ENCODE measurements at regions not wholly inside any gene's neighbourhood (a gene's known extent, or its start where the extent isn't known, plus 50 kb on each side); places are given as distances from the start of the nearest gene placed in this dataset.
"Not testable (repeated sequence)": the region's sequence is repeated elsewhere in the genome, so short reads cannot be mapped to it uniquely, and the experiment has no call there.

DNA sequence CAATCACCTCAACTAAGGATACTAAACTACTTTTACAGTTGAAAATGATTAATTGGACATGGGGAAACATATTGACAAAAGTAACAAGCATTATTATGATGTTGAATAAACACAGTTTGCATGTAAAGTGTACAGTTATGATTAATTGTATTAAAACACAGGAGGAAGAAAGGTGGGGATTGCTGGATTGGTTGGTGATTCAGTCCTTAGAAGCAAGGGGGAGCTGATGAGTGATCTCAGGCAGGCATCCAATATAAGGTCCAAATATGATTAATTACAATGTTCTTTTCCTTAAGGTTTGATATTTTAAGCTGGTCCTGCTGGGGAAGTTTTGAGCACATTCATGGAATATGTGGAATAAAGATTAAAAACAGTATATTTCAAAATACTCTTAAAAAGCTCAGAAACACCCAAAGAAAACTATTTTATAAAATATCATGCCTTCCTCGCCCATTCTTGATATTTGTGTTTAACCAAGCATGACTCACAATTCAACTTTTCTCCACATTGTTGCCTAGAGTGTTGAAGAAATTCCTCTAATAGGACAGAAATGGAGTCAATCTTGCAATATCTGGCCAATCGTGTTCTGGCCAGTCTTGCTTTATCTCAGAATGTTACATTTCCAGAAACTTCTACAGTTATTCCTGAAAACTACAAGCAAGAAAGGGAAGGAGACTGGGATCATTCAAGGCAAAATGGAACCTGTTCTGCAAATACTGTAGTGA is 268.2 kb downstream of the RPIA start:
- no peaks in the 10 kb centered on the region for H3K36me3 ChIP-seq (ENCODE audit: control insufficient read depth, insufficient read depth, low read length)
- DNase-seq (ENCODE audit: low read depth), result no peak
- H3K4me3 ChIP-seq (ENCODE audit: low read depth, low read length), result no peak overlapping the region
- TF ChIP-seq, protein P1, sequence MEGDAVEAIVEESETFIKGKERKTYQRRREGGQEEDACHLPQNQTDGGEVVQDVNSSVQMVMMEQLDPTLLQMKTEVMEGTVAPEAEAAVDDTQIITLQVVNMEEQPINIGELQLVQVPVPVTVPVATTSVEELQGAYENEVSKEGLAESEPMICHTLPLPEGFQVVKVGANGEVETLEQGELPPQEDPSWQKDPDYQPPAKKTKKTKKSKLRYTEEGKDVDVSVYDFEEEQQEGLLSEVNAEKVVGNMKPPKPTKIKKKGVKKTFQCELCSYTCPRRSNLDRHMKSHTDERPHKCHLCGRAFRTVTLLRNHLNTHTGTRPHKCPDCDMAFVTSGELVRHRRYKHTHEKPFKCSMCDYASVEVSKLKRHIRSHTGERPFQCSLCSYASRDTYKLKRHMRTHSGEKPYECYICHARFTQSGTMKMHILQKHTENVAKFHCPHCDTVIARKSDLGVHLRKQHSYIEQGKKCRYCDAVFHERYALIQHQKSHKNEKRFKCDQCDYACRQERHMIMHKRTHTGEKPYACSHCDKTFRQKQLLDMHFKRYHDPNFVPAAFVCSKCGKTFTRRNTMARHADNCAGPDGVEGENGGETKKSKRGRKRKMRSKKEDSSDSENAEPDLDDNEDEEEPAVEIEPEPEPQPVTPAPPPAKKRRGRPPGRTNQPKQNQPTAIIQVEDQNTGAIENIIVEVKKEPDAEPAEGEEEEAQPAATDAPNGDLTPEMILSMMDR (IDR thresholded peaks at IDR 0.05; ENCODE audit: insufficient read depth, low read length, poor library complexity, severe bottlenecking), result peak; percentile 20
- no peaks in the 10 kb centered on the region for H3K27me3 ChIP-seq (ENCODE audit: control insufficient read depth, insufficient read depth, low read length)

DNA sequence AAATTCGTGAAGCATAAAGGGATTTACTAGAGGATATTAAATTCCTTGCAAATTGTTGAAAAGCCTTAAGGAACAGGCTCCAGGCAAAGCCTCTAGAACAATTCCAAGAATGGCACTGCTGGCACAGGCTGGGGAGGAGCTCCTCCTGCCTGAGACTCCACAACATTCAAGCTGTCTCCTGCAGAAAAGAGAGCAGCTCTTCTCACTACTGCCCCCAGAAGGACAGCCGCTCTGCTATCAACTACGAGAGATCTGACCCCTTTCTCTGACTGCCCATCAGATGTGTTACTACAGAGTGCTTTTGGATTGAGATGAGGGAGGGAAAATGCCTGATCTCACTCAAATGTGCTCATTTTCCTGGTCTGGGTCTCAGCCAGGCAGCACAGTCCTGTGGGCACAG is 269.9 kb downstream of the RPIA start:
- not testable (repeated sequence) for DNase-seq (ENCODE audit: low read depth); H3K27me3 ChIP-seq (ENCODE audit: control insufficient read depth, insufficient read depth, low read length); H3K4me3 ChIP-seq (ENCODE audit: low read depth, low read length); H3K36me3 ChIP-seq (ENCODE audit: control insufficient read depth, insufficient read depth, low read length)

DNA sequence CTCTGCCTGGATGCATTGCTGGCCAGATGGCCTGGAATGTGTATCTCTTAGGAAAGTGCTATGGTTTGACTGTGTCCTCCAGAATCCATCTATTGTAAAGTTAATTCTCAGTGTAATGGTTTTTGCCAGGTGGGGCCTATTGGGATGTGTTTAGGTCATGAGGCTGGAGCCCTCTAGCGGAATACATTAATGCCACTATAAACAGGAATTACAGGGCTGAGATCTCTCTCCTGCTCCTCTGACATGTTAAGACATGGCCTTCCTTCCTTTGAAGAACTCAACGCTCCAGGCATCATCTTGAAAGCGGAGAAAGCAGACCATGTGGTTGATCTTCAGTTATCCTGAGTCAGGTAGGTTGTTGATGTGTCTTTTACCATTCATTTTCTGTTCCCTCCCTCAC is 276.4 kb downstream of the RPIA start:
- TF ChIP-seq, protein P1 (IDR thresholded peaks at IDR 0.05; ENCODE audit: insufficient read depth, low read length, poor library complexity, severe bottlenecking), result no peak
- no peaks in the 10 kb centered on the region for H3K27me3 ChIP-seq (ENCODE audit: control insufficient read depth, insufficient read depth, low read length)

GRCh38 chr2:88978011-88978410 is 286.5 kb downstream of the RPIA start:
- not testable (repeated sequence) for H3K27me3 ChIP-seq (ENCODE audit: control insufficient read depth, insufficient read depth, low read length); H3K36me3 ChIP-seq (ENCODE audit: control insufficient read depth, insufficient read depth, low read length); DNase-seq (ENCODE audit: low read depth); H3K4me3 ChIP-seq (ENCODE audit: low read depth, low read length)

More for the DNA sequence above, 276.4 kb downstream of the RPIA start:
- Histone ChIP-seq H3K4me3 (ENCODE audit: low read depth, low read length) (no peak overlapping the region), H3K36me3 (ENCODE audit: control insufficient read depth, insufficient read depth, low read length) (no peaks in the 10 kb centered on the region)
- DNase-seq (ENCODE audit: low read depth), result no peak

GRCh38 chr2:88978446-88978845 is 287.0 kb downstream of the RPIA start:
- H3K36me3 ChIP-seq (ENCODE audit: control insufficient read depth, insufficient read depth, low read length); DNase-seq (ENCODE audit: low read depth); H3K4me3 ChIP-seq (ENCODE audit: low read depth, low read length); H3K27me3 ChIP-seq (ENCODE audit: control insufficient read depth, insufficient read depth, low read length): not testable (repeated sequence)

- not testable (repeated sequence) for H3K4me3 ChIP-seq (ENCODE audit: low read depth, low read length); H3K27me3 ChIP-seq (ENCODE audit: control insufficient read depth, insufficient read depth, low read length); H3K36me3 ChIP-seq (ENCODE audit: control insufficient read depth, insufficient read depth, low read length); DNase-seq (ENCODE audit: low read depth)
Measured at GRCh38 chr2:88984079-88984478, 292.6 kb downstream of the RPIA start.

- H3K4me3 ChIP-seq (ENCODE audit: low read depth, low read length); H3K27me3 ChIP-seq (ENCODE audit: control insufficient read depth, insufficient read depth, low read length); H3K36me3 ChIP-seq (ENCODE audit: control insufficient read depth, insufficient read depth, low read length); DNase-seq (ENCODE audit: low read depth): not testable (repeated sequence)
Measured at GRCh38 chr2:88986721-88987330, 295.4 kb downstream of the RPIA start.

DNA sequence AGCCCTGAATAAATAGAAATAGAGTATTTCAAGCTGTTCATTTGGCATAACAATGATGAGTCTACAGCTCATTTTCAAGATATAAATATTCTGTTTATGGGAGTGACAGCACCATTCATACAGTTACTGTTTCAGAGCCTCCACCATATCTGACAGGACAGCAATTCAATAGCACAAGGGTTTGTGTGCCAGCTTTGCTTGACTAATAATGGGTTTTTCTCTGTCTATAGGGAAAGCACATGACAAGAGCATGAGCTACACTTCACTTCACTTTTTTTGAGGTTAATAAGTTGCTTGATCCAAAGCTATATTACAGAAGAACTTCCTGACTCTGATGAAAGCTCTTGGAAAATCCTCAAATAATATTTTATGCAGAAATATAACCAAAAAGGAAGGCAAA is 297.1 kb downstream of the RPIA start:
- not testable (repeated sequence) for DNase-seq (ENCODE audit: low read depth); H3K36me3 ChIP-seq (ENCODE audit: control insufficient read depth, insufficient read depth, low read length); H3K4me3 ChIP-seq (ENCODE audit: low read depth, low read length); H3K27me3 ChIP-seq (ENCODE audit: control insufficient read depth, insufficient read depth, low read length)

GRCh38 chr2:88992819-88993218 is 301.3 kb downstream of the RPIA start:
- H3K4me3 ChIP-seq (ENCODE audit: low read depth, low read length); H3K36me3 ChIP-seq (ENCODE audit: control insufficient read depth, insufficient read depth, low read length); DNase-seq (ENCODE audit: low read depth); H3K27me3 ChIP-seq (ENCODE audit: control insufficient read depth, insufficient read depth, low read length): not testable (repeated sequence)

DNA sequence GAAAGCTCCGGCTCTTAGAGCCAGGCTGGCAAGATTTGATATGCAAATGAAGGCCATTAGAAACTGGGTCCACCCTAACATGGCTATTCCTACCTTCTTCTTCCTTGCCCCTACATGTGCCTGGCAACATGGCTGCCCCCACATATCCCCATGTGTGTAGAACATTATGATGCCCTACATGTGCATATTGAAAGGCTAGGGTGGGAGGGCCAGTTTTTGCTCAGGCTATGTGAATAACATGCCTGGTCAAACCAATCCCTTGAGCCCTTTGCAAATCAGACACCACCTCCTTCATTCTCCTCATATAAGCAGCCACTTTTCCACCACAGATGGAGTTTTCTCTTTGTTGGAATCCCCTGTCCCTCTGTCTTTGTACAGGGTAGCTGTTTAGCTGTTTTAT is 303.4 kb downstream of the RPIA start:
- not testable (repeated sequence) for H3K36me3 ChIP-seq (ENCODE audit: control insufficient read depth, insufficient read depth, low read length); H3K4me3 ChIP-seq (ENCODE audit: low read depth, low read length); H3K27me3 ChIP-seq (ENCODE audit: control insufficient read depth, insufficient read depth, low read length); DNase-seq (ENCODE audit: low read depth)

GRCh38 chr2:88996588-88996987 is 305.1 kb downstream of the RPIA start:
- DNase-seq (ENCODE audit: low read depth); H3K4me3 ChIP-seq (ENCODE audit: low read depth, low read length); H3K36me3 ChIP-seq (ENCODE audit: control insufficient read depth, insufficient read depth, low read length): not testable (repeated sequence)

More at GRCh38 chr2:88996588-88996987, 305.1 kb downstream of the RPIA start:
- H3K27me3 ChIP-seq (ENCODE audit: control insufficient read depth, insufficient read depth, low read length), result not testable (repeated sequence)

Measured in kidney epithelial cell (primary cell).